GM10266 (cell line): ENCODE measurements at regions not wholly inside any gene's neighbourhood (a gene's known extent, or its start where the extent isn't known, plus 50 kb on each side); places are given as distances from the start of the nearest gene placed in this dataset.
"Not testable (repeated sequence)": the region's sequence is repeated elsewhere in the genome, so short reads cannot be mapped to it uniquely, and the experiment has no call there.

ENCODE experiments used
- DNase-seq: peaks from one replicate; pipeline ENCODE4 v3.0.0; 2012; ENCODE audit errors: extremely low spot score
- TF ChIP-seq, protein P1 (sequence below): IDR thresholded peaks from 2 replicates; pipeline ENCODE4 v1.5.1; 2012; ENCODE audit warnings: mild to moderate bottlenecking, low read depth; ENCODE audit not compliant: control insufficient read depth, insufficient read depth; ENCODE audit errors: missing control alignments

DNA sequence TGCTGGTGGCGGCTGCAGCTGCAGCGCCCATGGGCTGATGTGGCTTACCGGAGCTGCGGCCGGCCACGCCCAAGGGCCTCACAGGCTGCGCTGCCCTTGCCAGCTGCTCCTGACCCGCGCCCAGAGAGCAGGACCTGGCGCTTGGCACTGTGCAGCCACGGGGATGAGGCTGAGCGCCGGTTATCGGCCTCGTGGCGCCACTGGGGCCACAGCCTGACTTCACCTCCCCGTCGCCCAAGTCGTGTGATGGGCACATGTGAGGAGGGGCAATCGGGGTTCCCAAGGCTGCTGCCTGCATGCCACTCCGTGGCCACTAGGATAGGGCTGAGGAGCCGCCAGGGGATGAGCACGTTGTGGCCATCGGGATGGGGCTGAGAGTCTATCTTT, 77.2 kb upstream of the PABPC3 start:
- TF ChIP-seq, protein P1, sequence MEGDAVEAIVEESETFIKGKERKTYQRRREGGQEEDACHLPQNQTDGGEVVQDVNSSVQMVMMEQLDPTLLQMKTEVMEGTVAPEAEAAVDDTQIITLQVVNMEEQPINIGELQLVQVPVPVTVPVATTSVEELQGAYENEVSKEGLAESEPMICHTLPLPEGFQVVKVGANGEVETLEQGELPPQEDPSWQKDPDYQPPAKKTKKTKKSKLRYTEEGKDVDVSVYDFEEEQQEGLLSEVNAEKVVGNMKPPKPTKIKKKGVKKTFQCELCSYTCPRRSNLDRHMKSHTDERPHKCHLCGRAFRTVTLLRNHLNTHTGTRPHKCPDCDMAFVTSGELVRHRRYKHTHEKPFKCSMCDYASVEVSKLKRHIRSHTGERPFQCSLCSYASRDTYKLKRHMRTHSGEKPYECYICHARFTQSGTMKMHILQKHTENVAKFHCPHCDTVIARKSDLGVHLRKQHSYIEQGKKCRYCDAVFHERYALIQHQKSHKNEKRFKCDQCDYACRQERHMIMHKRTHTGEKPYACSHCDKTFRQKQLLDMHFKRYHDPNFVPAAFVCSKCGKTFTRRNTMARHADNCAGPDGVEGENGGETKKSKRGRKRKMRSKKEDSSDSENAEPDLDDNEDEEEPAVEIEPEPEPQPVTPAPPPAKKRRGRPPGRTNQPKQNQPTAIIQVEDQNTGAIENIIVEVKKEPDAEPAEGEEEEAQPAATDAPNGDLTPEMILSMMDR, result no peak
- DNase-seq, result no peak

DNA sequence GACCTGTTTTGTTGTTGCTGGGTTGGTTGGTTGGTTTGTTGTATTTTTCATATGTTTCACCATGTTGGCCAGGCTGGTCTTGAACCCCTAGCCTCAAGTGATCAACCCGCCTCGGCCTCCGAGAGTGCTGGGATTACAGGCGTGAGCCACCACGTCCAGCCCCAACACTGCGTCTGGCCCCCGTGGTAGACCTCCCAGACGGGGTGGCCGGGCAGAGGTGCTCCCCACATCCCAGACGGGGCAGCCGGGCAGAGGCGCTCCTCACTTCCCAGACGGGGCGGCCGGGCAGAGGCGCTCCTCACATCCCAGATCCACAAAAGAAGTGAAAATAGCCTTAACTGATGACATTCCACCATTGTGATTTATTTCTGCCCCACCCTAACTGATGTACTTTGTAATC, 76.2 kb upstream of the PABPC3 start:
- DNase-seq, result not testable (repeated sequence)

DNA sequence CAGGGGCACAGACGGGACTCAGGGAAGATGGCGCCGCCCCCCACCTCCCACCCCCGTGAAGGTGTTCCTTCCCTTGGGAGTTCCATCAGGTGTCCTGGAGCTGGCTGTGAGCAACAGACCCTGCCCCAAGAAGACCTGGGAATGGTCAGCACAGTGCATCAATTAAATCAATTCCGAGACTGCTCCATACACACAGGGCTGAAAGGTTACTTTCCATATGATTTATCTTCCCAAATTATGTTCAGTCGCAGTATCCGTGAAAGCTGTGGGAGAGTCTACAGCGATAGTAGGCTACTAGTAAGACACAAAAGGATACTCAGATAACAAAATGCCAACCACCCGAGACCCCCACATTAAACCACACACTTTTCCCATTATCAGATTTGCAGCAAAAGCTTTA, 71.8 kb upstream of the PABPC3 start:
- no peak for DNase-seq
- TF ChIP-seq, protein P1, result no peak

DNA sequence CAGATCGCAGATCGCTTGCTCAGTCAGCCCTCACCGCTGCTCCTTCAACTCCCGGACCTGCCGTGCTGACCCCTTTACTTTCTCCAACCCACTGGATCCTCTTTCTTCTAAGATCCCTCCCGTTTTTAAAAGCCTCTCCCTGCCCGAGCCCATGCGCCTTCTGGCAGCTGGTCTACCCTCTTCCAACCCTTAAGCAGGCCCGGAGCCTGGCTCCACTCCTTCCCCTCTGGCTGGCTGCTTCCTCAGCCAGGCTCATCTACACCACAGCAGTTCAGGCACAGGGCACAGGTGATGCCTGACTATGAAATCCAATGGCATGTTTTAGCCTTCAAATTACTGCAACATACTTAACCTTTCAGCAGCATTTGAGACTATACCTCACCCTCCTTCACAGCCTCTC, 63.8 kb upstream of the PABPC3 start:
- DNase-seq, result no peak
- TF ChIP-seq, protein P1, result no peak

DNA sequence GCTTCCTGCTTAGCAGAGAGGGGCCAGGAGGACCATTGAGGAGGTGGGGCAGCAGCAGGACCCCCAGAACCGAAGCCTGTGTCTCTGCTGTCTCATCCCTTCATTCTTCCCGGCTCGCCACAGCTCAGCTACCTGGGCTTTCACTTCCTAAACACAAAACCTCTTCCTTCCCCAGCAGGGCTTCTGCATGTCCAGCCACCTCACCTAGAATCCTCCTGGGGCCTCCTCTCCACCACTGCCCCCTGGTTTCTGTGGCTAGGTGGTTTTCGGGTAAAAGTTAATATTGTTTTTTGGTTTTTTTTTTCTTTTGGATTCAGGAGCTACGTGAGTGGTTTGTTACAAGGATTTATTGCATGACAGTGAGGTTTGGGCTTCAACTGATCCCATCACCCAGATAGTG, 61.8 kb upstream of the PABPC3 start:
- TF ChIP-seq, protein P1, result no peak
- no peak for DNase-seq

DNA sequence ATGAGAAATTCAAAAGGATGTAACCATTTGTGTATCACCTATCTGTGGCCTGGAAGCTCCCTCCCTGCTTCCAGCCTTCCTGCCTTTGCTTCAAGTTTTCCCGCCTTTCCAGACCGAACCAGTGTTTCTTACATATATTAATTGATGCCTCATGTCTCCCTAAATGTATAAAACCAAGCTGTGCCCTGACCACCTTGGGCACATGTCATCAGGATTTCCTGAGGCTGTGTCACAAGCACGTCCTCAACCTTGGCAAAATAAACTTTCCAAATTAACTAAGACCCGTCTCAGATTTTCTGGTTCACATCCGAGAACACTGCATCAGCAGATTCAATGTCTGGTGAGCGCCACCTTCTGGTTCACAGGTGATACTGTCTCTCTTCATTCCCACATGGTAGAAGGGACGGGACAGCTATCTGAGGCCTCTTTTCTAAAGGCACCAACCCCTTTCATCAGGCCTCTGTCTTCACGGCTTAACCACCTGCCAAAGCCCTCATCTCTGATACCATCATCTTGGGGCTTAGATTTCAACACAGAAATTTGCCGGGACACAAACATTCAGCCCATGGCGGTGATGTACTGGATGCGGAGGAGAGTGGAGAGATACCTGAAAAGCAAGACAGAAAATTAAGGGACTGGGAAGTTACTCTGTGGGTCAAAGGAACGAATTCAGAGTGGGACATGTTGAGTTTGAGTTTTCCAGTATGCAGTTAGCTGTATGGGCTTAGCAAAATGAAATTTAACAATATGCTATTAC, 58.7 kb upstream of the PABPC3 start:
- TF ChIP-seq, protein P1, result peak; percentile 81
- peak; percentile 58 for DNase-seq

DNA sequence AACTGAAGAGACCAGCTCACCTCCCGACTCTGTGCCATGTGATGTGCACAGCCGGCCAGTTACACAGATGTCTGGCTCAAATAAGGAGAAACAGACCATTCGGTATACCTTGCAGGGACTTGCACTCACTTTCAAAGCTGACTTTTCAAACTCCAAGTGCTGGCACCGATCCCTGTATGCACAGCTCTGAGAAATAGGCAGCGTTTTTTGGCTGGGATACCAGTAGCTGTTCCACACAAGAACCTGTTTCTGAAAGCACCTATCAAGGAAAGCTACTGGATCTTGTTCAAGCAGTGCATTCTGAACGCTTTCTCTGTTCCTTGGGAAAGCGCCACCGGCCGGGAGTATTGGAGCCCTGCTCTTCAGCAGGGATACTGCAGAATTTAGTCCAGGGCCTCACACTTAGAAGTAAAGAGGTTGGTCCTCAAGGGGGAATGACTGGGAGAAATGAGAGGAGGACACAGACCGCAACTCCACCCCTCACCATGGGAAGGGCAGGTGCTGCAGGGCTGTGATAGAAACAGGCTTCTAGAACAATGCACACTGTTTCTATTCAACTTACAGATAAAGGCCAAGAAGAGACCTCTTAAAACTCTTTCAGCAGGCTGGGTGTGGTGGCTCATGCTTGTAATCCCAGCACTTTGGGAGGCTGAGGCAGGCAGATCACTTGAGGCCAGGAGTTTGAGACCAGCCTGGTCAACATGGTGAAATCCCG, 53.6 kb upstream of the PABPC3 start:
- TF ChIP-seq, protein P1, result no peak
- DNase-seq, result no peak

DNA sequence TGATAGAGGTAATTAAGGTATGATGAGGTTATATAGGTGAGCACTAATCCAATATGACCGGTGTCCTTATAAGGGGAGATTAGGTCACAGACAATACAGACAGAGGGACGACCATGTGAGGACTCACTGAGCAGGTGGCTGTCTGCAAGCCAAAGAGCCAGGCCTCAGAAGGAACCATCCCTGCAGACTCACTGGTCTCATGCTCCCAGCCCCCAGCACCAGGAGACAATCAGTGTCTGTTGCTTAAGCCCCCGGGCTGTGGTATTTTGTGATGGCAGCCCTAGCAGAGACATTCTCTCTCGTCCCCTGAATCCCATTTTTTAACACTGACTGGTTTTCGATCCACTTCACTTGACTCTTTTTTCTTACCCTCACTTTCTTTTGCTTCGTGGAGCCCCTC, 51.9 kb upstream of the PABPC3 start:
- TF ChIP-seq, protein P1, result no peak
- no peak for DNase-seq
